ENCODE measurements at regions not wholly inside any gene's neighbourhood (a gene's known extent, or its start where the extent isn't known, plus 50 kb on each side); places are given as distances from the start of the nearest gene placed in this dataset.
A peak's percentile ranks its signal among the peaks of the same experiment; 100 is the strongest.

- no peak for TF ChIP-seq CTCF (IDR thresholded peaks at IDR 0.05; ENCODE audit: insufficient read depth, low read depth, low read length)
- ChIA-PET POLR2A (no interaction called here), CTCF (no interaction called here)
- no peak for DNase-seq (ENCODE audit: low read depth)
- no peaks in the 10 kb centered on the region for H3K27me3 ChIP-seq (ENCODE audit: control insufficient read depth, insufficient read depth, low read length)
- no peaks in the 10 kb centered on the region for H3K36me3 ChIP-seq (ENCODE audit: control insufficient read depth, insufficient read depth, low read length)
- H3K4me3 ChIP-seq (ENCODE audit: low read depth, low read length) = no peak overlapping the region
These were observed 156.3 kb upstream of the C1orf87 start for GRCh38 chr1:60229821-60230220.

GRCh38 chr1:60228041-60228491, 154.5 kb upstream of the C1orf87 start:
- TF ChIP-seq CTCF (IDR thresholded peaks at IDR 0.05; ENCODE audit: insufficient read depth, low read depth, low read length) = no peak
- Histone ChIP-seq H3K27me3 (ENCODE audit: control insufficient read depth, insufficient read depth, low read length) (no peaks in the 10 kb centered on the region), H3K4me3 (ENCODE audit: low read depth, low read length) (no peak overlapping the region), H3K36me3 (ENCODE audit: control insufficient read depth, insufficient read depth, low read length) (no peaks in the 10 kb centered on the region)
- POLR2A ChIA-PET = no interaction called here
- CTCF ChIA-PET = no interaction called here
- DNase-seq (ENCODE audit: low read depth) = peak; percentile 8

- no peak overlapping the region for H3K4me3 ChIP-seq (ENCODE audit: low read depth, low read length)
- POLR2A ChIA-PET = no interaction called here
- CTCF ChIA-PET = interaction anchor here (0.8 kb wide), 1 partner anchor 15 kb away, joined by 4 read pairs; no protein-coding TSS in a partner anchor
- no peak for DNase-seq (ENCODE audit: low read depth)
- H3K36me3 ChIP-seq (ENCODE audit: control insufficient read depth, insufficient read depth, low read length) = no peaks in the 10 kb centered on the region
- TF ChIP-seq CTCF (IDR thresholded peaks at IDR 0.05; ENCODE audit: insufficient read depth, low read depth, low read length) = no peak
- no peaks in the 10 kb centered on the region for H3K27me3 ChIP-seq (ENCODE audit: control insufficient read depth, insufficient read depth, low read length)
These were observed 154.0 kb upstream of the C1orf87 start for GRCh38 chr1:60227601-60228000.

- TF ChIP-seq CTCF (IDR thresholded peaks at IDR 0.05; ENCODE audit: insufficient read depth, low read depth, low read length) = no peak
- no peak for DNase-seq (ENCODE audit: low read depth)
- ChIA-PET POLR2A (no interaction called here), CTCF (no interaction called here)
- no peak overlapping the region for H3K4me3 ChIP-seq (ENCODE audit: low read depth, low read length)
- H3K36me3 ChIP-seq (ENCODE audit: control insufficient read depth, insufficient read depth, low read length) = no peaks in the 10 kb centered on the region
- H3K27me3 ChIP-seq (ENCODE audit: control insufficient read depth, insufficient read depth, low read length) = no peaks in the 10 kb centered on the region
These were observed 151.9 kb upstream of the C1orf87 start for GRCh38 chr1:60225486-60225885.

- no peak for DNase-seq (ENCODE audit: low read depth)
- H3K36me3 ChIP-seq (ENCODE audit: control insufficient read depth, insufficient read depth, low read length) = no peaks in the 10 kb centered on the region
- no peaks in the 10 kb centered on the region for H3K27me3 ChIP-seq (ENCODE audit: control insufficient read depth, insufficient read depth, low read length)
- ChIA-PET CTCF (no interaction called here), POLR2A (no interaction called here)
- no peak for TF ChIP-seq CTCF (IDR thresholded peaks at IDR 0.05; ENCODE audit: insufficient read depth, low read depth, low read length)
- no peak overlapping the region for H3K4me3 ChIP-seq (ENCODE audit: low read depth, low read length)
These were observed 151.0 kb upstream of the C1orf87 start for GRCh38 chr1:60224523-60224922.
